ENCODE measurements at regions not wholly inside any gene's neighbourhood (a gene's known extent, or its start where the extent isn't known, plus 50 kb on each side); places are given as distances from the start of the nearest gene placed in this dataset.

GRCh38 chr17:5874486-5874885, 195.7 kb upstream of the WSCD1 start:
- H3K27me3 Mint-ChIP-seq (ENCODE audit: unreplicated experiment), result peaks cover 8% of the 10 kb centered on the region
- TF ChIP-seq, protein P1, sequence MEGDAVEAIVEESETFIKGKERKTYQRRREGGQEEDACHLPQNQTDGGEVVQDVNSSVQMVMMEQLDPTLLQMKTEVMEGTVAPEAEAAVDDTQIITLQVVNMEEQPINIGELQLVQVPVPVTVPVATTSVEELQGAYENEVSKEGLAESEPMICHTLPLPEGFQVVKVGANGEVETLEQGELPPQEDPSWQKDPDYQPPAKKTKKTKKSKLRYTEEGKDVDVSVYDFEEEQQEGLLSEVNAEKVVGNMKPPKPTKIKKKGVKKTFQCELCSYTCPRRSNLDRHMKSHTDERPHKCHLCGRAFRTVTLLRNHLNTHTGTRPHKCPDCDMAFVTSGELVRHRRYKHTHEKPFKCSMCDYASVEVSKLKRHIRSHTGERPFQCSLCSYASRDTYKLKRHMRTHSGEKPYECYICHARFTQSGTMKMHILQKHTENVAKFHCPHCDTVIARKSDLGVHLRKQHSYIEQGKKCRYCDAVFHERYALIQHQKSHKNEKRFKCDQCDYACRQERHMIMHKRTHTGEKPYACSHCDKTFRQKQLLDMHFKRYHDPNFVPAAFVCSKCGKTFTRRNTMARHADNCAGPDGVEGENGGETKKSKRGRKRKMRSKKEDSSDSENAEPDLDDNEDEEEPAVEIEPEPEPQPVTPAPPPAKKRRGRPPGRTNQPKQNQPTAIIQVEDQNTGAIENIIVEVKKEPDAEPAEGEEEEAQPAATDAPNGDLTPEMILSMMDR (IDR thresholded peaks at IDR 0.05; ENCODE audit: unreplicated experiment), result no peak
- H3K4me3 Mint-ChIP-seq (ENCODE audit: unreplicated experiment), result no peak overlapping the region

DNA sequence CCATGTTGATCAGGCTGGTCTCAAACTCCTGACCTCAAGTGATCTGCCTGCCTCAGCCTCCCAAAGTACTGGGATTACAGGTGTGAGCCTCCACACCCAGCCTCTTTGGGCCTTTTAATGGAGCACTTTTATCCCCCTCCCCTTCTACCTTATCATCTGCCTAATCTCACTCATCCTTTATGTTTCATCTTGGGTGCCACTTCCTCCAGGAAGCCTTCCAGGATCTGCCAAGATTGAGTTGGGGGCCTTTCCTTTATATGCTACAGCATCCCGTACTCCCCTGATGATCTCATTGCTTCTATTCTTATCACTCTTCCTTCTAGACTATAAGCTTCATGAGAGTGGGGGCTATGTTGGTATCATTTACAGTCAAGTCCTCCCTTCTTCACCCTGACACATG, 192.8 kb upstream of the WSCD1 start:
- Mint-ChIP-seq H3K4me1 (ENCODE audit: unreplicated experiment) (peaks cover 50% of the 10 kb centered on the region), H3K4me3 (ENCODE audit: unreplicated experiment) (no peak overlapping the region), H3K27me3 (ENCODE audit: unreplicated experiment) (peaks cover 13% of the 10 kb centered on the region), H3K36me3 (ENCODE audit: low read depth, unreplicated experiment) (no peaks in the 10 kb centered on the region), H3K9me3 (ENCODE audit: unreplicated experiment) (no peaks in the 10 kb centered on the region), H3K27ac (ENCODE audit: unreplicated experiment) (no peak overlapping the region)
- TF ChIP-seq, protein P1 (IDR thresholded peaks at IDR 0.05; ENCODE audit: unreplicated experiment), result no peak
- DNase-seq (ENCODE audit: low spot score), result no peak

More at GRCh38 chr17:5874486-5874885, 195.7 kb upstream of the WSCD1 start:
- no peak for DNase-seq (ENCODE audit: low spot score)
- Mint-ChIP-seq H3K9me3 (ENCODE audit: unreplicated experiment) (no peaks in the 10 kb centered on the region), H3K36me3 (ENCODE audit: low read depth, unreplicated experiment) (no peaks in the 10 kb centered on the region), H3K4me1 (ENCODE audit: unreplicated experiment) (peaks cover 36% of the 10 kb centered on the region), H3K27ac (ENCODE audit: unreplicated experiment) (no peak overlapping the region)

GRCh38 chr17:5877948-5878347, 192.2 kb upstream of the WSCD1 start:
- Mint-ChIP-seq H3K36me3 (ENCODE audit: low read depth, unreplicated experiment) (no peaks in the 10 kb centered on the region), H3K27me3 (ENCODE audit: unreplicated experiment) (peaks cover 14% of the 10 kb centered on the region), H3K4me3 (ENCODE audit: unreplicated experiment) (no peak overlapping the region), H3K9me3 (ENCODE audit: unreplicated experiment) (no peaks in the 10 kb centered on the region), H3K27ac (ENCODE audit: unreplicated experiment) (no peak overlapping the region), H3K4me1 (ENCODE audit: unreplicated experiment) (peaks cover 46% of the 10 kb centered on the region)
- DNase-seq (ENCODE audit: low spot score), result no peak
- TF ChIP-seq, protein P1 (IDR thresholded peaks at IDR 0.05; ENCODE audit: unreplicated experiment), result no peak

- no peak overlapping the region for H3K27ac Mint-ChIP-seq (ENCODE audit: unreplicated experiment)
- TF ChIP-seq, protein P1 (IDR thresholded peaks at IDR 0.05; ENCODE audit: unreplicated experiment), result no peak
- no peak for DNase-seq (ENCODE audit: low spot score)
- H3K4me3 Mint-ChIP-seq (ENCODE audit: unreplicated experiment), result no peak overlapping the region
- no peaks in the 10 kb centered on the region for H3K36me3 Mint-ChIP-seq (ENCODE audit: low read depth, unreplicated experiment)
- H3K27me3 Mint-ChIP-seq (ENCODE audit: unreplicated experiment), result peaks cover 12% of the 10 kb centered on the region
- peaks cover 28% of the 10 kb centered on the region for H3K4me1 Mint-ChIP-seq (ENCODE audit: unreplicated experiment)
- H3K9me3 Mint-ChIP-seq (ENCODE audit: unreplicated experiment), result no peaks in the 10 kb centered on the region
Measured at GRCh38 chr17:5881849-5882248, 188.3 kb upstream of the WSCD1 start.

GRCh38 chr17:5883775-5884665, 186.2 kb upstream of the WSCD1 start:
- Mint-ChIP-seq H3K4me1 (ENCODE audit: unreplicated experiment) (peaks cover 21% of the 10 kb centered on the region), H3K9me3 (ENCODE audit: unreplicated experiment) (no peaks in the 10 kb centered on the region), H3K27ac (ENCODE audit: unreplicated experiment) (no peak overlapping the region), H3K27me3 (ENCODE audit: unreplicated experiment) (peaks cover 6% of the 10 kb centered on the region), H3K36me3 (ENCODE audit: low read depth, unreplicated experiment) (no peaks in the 10 kb centered on the region), H3K4me3 (ENCODE audit: unreplicated experiment) (no peak overlapping the region)
- no peak for DNase-seq (ENCODE audit: low spot score)
- TF ChIP-seq, protein P1 (IDR thresholded peaks at IDR 0.05; ENCODE audit: unreplicated experiment), result no peak

Measured in endothelial cell (in vitro differentiated cells).